ENCODE measurements at regions not wholly inside any gene's neighbourhood (a gene's known extent, or its start where the extent isn't known, plus 50 kb on each side); places are given as distances from the start of the nearest gene placed in this dataset.

DNA sequence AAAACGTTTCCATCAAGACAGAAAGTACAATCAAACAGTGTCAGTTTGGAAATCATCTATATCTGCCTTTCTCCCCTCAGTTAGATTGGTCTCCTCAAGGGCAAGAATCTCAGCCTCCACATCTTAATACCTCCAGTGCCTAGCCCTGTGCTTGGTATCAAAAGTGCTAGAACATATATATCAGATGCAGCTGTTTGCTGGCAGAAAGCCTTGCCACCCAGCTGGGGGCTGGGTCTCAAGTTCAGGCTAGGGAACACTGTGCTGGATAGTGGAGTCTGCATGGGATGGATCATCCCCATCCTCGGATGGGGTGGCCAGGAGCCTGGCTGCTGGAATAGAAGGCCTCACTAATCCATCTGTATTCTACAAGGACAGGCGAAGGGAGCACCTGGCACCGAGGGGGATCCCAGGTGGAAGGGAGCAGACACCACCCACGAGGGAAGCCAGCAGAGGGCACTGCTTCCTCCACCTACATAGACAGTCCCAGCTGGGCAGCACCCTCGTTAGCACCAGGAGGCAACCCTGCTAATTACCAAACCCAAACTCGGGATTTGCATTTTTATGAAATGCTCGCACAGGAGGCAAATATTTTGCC is 602.2 kb downstream of the BUD13 start:
- intact Hi-C loops (cut with DNase I) = no loop called here

DNA sequence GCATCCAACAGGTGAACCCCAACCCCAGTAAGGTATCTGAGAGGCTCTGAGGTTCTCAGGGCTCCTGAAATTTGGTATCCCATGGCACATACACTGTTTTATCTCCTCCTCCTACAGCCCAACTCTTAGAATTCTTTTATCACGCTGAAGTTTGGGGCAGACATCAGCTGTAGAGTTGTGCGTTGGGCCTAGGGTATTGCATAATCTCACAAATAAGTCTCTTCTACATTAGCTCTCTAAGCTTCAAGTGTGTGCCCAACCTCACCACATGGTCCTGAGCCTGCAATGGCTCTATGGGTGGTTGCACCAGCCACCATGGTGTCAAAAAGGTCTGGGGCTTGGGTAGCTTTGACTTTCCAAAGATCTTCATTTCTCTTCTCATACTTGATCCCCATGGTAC is 603.0 kb downstream of the BUD13 start:
- Histone ChIP-seq H3K36me3 (no peaks in the 10 kb centered on the region), H3K4me1 (no peaks in the 10 kb centered on the region), H3K27ac (no peak overlapping the region), H3K27me3 (no peaks in the 10 kb centered on the region), H3K4me3 (no peak overlapping the region), H3K9me3 (no peaks in the 10 kb centered on the region)
- intact Hi-C loops (cut with DNase I) = no loop called here
- ATAC-seq (no peak), DNase-seq (no peak)
- TF ChIP-seq CTCF (IDR thresholded peaks at IDR 0.05) = no peak

More for the DNA sequence above, 602.2 kb downstream of the BUD13 start:
- Histone ChIP-seq H3K27me3 (no peaks in the 10 kb centered on the region), H3K27ac (no peak overlapping the region), H3K36me3 (no peaks in the 10 kb centered on the region), H3K4me1 (no peaks in the 10 kb centered on the region), H3K9me3 (no peaks in the 10 kb centered on the region), H3K4me3 (no peak overlapping the region)
- ATAC-seq = peak; percentile 71
- no peak for DNase-seq
- no peak for TF ChIP-seq CTCF (IDR thresholded peaks at IDR 0.05)

DNA sequence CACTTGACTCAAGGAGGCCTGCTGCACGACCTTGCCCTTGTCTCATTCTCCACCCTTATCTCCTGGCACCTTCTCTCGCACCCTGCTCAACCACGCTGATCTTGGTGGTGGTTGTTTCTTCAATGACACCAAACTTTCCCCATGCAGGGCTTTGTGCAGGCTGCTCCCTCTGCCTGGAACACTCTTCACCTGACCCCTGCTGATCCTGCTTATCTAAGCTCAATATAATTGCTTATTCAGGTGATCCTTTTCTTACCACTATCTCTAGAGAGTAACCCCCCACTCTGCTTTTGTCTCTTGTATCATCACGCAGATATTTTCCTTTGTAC is 604.4 kb downstream of the BUD13 start:
- intact Hi-C loops (cut with DNase I) = no loop called here

GRCh38 chr11:116167706-116168458 is 604.9 kb downstream of the BUD13 start:
- H3K36me3 ChIP-seq = no peaks in the 10 kb centered on the region
- H3K4me3 ChIP-seq = no peak overlapping the region
- ATAC-seq = no peak
- DNase-seq = no peak
- TF ChIP-seq CTCF (IDR thresholded peaks at IDR 0.05) = no peak
- H3K9me3 ChIP-seq = no peaks in the 10 kb centered on the region
- H3K4me1 ChIP-seq = no peaks in the 10 kb centered on the region
- peaks cover 0 to 7% of the 10 kb centered on the region in 2 donors for H3K27me3 ChIP-seq
- intact Hi-C loops (cut with DNase I) = no loop called here
- H3K27ac ChIP-seq = no peak overlapping the region

More for the DNA sequence above, 604.4 kb downstream of the BUD13 start:
- ATAC-seq (no peak), DNase-seq (no peak)
- Histone ChIP-seq H3K27me3 (peaks cover 0 to 2% of the 10 kb centered on the region in 2 donors), H3K4me1 (no peaks in the 10 kb centered on the region), H3K36me3 (no peaks in the 10 kb centered on the region), H3K27ac (no peak overlapping the region), H3K4me3 (no peak overlapping the region), H3K9me3 (no peaks in the 10 kb centered on the region)
- no peak for TF ChIP-seq CTCF (IDR thresholded peaks at IDR 0.05)

- Histone ChIP-seq H3K36me3 (no peaks in the 10 kb centered on the region), H3K4me3 (no peak overlapping the region), H3K27ac (no peak overlapping the region), H3K27me3 (peaks cover 0 to 17% of the 10 kb centered on the region in 2 donors), H3K4me1 (no peaks in the 10 kb centered on the region), H3K9me3 (no peaks in the 10 kb centered on the region)
- DNase-seq = no peak
- intact Hi-C loops (cut with DNase I) = no loop called here
- TF ChIP-seq CTCF (IDR thresholded peaks at IDR 0.05) = no peak
- no peak for ATAC-seq
Measured at GRCh38 chr11:116166573-116167465, 606.0 kb downstream of the BUD13 start.
